HK-2 (cell line): ENCODE measurements at regions not wholly inside any gene's neighbourhood (a gene's known extent, or its start where the extent isn't known, plus 50 kb on each side); places are given as distances from the start of the nearest gene placed in this dataset.

Source experiments
- DNase-seq: peaks from one replicate; pipeline ENCODE4 v3.0.0-alpha.2; 2018; ENCODE audit not compliant: unreplicated experiment

GRCh38 chr6:156150391-156150790 is 626.8 kb upstream of the ARID1B start:
- no peak for DNase-seq

GRCh38 chr6:156146891-156147290 is 630.3 kb upstream of the ARID1B start:
- DNase-seq, result no peak

- DNase-seq, result no peak
Measured at GRCh38 chr6:156131221-156131903, 645.8 kb upstream of the ARID1B start.

GRCh38 chr6:156126535-156126934 is 650.6 kb upstream of the ARID1B start:
- no peak for DNase-seq

- DNase-seq, result no peak
Measured at GRCh38 chr6:156125844-156126243, 651.3 kb upstream of the ARID1B start.

- DNase-seq, result no peak
Measured at GRCh38 chr6:156123731-156124130, 653.4 kb upstream of the ARID1B start.

GRCh38 chr6:156121973-156122372 is 655.2 kb upstream of the ARID1B start:
- no peak for DNase-seq

- DNase-seq, result no peak
Measured at GRCh38 chr6:156114541-156114940, 658.9 kb upstream of the NOX3 start.

- DNase-seq, result no peak
Measured at GRCh38 chr6:156113631-156114030, 658.0 kb upstream of the NOX3 start.

GRCh38 chr6:156111913-156112312 is 656.3 kb upstream of the NOX3 start:
- DNase-seq, result no peak

GRCh38 chr6:156110249-156110648 is 654.6 kb upstream of the NOX3 start:
- no peak for DNase-seq

GRCh38 chr6:156109713-156110112 is 654.1 kb upstream of the NOX3 start:
- no peak for DNase-seq

- DNase-seq, result no peak
Measured at GRCh38 chr6:156107624-156108101, 652.0 kb upstream of the NOX3 start.

GRCh38 chr6:156102129-156102528 is 646.5 kb upstream of the NOX3 start:
- no peak for DNase-seq

GRCh38 chr6:156098839-156099238 is 643.2 kb upstream of the NOX3 start:
- DNase-seq, result no peak

GRCh38 chr6:156087487-156087886 is 631.8 kb upstream of the NOX3 start:
- DNase-seq, result no peak

- DNase-seq, result no peak
Measured at GRCh38 chr6:156082012-156082411, 626.4 kb upstream of the NOX3 start.

GRCh38 chr6:156080371-156080770 is 624.7 kb upstream of the NOX3 start:
- DNase-seq, result no peak

GRCh38 chr6:156068881-156069280 is 613.2 kb upstream of the NOX3 start:
- no peak for DNase-seq

GRCh38 chr6:156065849-156066248 is 610.2 kb upstream of the NOX3 start:
- DNase-seq, result no peak

GRCh38 chr6:156062091-156062563 is 606.5 kb upstream of the NOX3 start:
- no peak for DNase-seq

GRCh38 chr6:156061465-156061864 is 605.8 kb upstream of the NOX3 start:
- no peak for DNase-seq

- DNase-seq, result no peak
Measured at GRCh38 chr6:156060013-156060412, 604.4 kb upstream of the NOX3 start.

GRCh38 chr6:156058356-156058755 is 602.7 kb upstream of the NOX3 start:
- DNase-seq, result no peak
